ENCODE measurements at regions not wholly inside any gene's neighbourhood (a gene's known extent, or its start where the extent isn't known, plus 50 kb on each side); places are given as distances from the start of the nearest gene placed in this dataset.
"Not testable (repeated sequence)": the region's sequence is repeated elsewhere in the genome, so short reads cannot be mapped to it uniquely, and the experiment has no call there.

DNA sequence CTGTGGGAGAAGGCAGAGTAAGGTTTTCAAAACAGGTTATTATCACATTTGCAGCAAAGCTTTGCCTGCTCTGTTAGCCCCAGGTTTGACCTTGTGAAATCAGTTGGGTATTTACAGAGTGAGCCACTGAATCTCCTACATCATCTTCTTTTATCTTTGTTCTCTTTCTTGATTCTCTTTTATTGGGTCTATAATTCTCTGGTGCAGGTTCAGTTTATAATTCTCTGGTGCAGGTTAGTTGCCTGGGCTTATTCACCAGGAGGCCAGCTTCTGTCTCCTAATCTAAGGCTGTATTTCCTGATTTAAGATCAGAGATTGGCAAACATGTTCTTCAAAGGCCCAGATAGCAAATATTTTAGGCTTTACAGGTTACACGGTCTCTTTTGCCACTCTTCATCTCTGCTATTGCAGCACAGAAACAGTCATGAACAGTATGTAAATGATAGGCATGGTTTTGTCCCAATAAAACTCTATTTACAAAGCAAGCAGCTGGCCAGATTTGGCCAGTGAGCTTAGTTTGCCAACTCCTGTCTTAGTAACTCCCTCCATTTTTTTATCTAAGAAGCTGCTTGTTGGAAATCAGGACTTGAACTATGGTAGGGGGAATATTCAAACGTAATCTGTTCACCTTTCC, 205.0 kb upstream of the RIMS1 start:
- no peaks in the 10 kb centered on the region for H3K4me1 Mint-ChIP-seq (ENCODE audit: low read depth)
- no peak overlapping the region for H3K4me3 Mint-ChIP-seq
- no peak overlapping the region for H3K27ac Mint-ChIP-seq
- intact Hi-C loops (cut with micrococcal nuclease) = no loop called here
- H3K36me3 Mint-ChIP-seq (ENCODE audit: low read depth) = no peaks in the 10 kb centered on the region
- H3K27me3 Mint-ChIP-seq = no peaks in the 10 kb centered on the region
- no peaks in the 10 kb centered on the region for H3K9me3 Mint-ChIP-seq

DNA sequence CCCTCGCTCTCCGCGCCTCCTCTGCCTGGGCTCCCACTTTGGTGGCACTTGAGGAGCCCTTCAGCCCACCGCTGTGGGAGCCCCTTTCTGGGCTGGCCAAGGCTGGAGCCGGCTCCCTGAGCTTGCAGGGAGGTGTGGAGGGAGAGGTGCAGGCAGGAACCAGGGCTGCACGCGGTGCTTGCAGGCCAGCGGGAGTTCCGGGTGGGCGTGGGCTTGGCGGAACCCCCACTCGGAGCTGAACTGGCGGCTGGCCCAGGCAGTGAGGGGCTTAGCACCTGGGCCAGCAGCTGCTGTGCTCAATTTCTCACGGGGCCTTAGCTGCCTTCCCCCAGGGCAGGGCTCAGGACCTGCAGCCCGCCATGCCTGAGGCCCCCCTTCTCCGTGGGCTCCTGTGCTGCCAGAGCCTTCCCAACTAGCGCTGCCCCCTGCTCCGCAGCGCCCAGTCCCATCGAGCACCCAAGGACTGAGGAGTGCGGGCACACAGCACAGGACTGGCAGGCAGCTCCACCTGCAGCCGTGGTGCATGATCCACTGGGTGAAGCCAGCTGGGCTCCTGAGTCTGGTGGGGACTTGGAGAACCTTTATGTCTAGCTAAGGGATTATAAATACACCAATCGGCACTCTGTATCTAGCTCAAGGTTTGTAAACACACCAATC, 200.2 kb upstream of the RIMS1 start:
- H3K27me3 Mint-ChIP-seq; H3K9me3 Mint-ChIP-seq; H3K4me1 Mint-ChIP-seq (ENCODE audit: low read depth); H3K27ac Mint-ChIP-seq; H3K36me3 Mint-ChIP-seq (ENCODE audit: low read depth); H3K4me3 Mint-ChIP-seq; intact Hi-C loops (cut with micrococcal nuclease): not testable (repeated sequence)

DNA sequence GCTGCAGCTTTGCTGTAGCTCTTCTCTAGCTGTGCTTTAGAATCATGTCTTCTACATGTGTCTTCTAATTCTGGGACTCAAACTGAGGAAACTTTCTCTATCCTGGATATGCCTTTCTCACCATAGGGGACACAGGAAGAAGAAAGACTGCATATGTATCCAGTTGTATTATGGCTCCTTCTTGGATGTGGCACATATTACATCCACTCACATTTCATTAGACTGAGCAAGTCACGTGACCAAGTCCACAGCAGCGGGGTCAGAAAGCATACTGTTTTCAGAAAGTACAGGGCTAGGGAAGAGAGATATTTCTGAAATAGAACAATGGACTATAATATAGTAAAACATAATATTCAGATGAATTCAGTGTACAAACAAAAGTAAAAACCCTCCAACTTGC, 187.6 kb upstream of the RIMS1 start:
- H3K9me3 Mint-ChIP-seq = no peaks in the 10 kb centered on the region
- intact Hi-C loops (cut with micrococcal nuclease) = no loop called here
- H3K4me3 Mint-ChIP-seq = no peak overlapping the region
- H3K36me3 Mint-ChIP-seq (ENCODE audit: low read depth) = no peaks in the 10 kb centered on the region
- H3K27ac Mint-ChIP-seq = no peak overlapping the region
- H3K4me1 Mint-ChIP-seq (ENCODE audit: low read depth) = no peaks in the 10 kb centered on the region
- no peaks in the 10 kb centered on the region for H3K27me3 Mint-ChIP-seq

DNA sequence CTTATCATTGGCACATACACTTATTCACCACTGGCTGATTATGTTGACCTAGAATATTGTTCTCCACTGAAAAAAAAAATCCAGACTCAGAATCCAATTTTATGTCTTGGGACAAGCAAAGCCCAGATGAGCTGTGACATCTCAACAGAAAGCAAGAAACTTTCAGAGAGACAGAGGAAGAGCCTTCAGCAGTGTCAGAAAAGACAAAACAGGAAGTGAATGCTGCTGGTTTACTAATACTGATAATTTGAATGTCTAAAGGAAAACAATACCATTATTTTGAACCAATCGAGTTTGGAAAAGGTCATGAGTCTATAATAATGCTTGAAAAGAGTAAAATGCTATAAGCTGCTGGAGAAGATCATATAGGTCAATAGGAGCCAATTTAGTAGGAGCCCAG, 179.8 kb upstream of the RIMS1 start:
- Mint-ChIP-seq H3K27ac (no peak overlapping the region), H3K9me3 (no peaks in the 10 kb centered on the region), H3K36me3 (ENCODE audit: low read depth) (no peaks in the 10 kb centered on the region), H3K4me3 (no peak overlapping the region), H3K4me1 (ENCODE audit: low read depth) (no peaks in the 10 kb centered on the region), H3K27me3 (no peaks in the 10 kb centered on the region)
- intact Hi-C loops (cut with micrococcal nuclease) = no loop called here

DNA sequence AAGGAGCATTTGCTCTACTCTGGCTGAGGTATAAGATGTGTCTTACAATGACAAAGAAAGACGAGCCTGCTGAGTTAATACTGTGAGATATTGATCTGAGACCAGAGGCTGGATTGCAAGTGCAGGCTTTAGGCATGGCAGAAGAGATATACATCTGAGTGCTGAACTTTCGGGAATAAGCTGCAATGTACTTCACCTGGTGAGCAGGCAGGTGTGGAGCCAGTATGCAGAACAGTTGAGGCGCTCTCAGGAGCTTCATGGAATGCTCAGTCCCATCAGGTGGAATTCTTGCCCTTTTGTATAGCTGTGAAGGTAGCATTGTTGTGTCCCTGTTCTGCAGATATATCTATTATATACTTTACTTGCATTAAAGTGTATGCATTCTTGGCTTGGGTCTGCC, 179.3 kb upstream of the RIMS1 start:
- Mint-ChIP-seq H3K27ac (no peak overlapping the region), H3K9me3 (no peaks in the 10 kb centered on the region), H3K36me3 (ENCODE audit: low read depth) (no peaks in the 10 kb centered on the region), H3K4me1 (ENCODE audit: low read depth) (no peaks in the 10 kb centered on the region), H3K27me3 (no peaks in the 10 kb centered on the region), H3K4me3 (no peak overlapping the region)
- intact Hi-C loops (cut with micrococcal nuclease) = no loop called here

DNA sequence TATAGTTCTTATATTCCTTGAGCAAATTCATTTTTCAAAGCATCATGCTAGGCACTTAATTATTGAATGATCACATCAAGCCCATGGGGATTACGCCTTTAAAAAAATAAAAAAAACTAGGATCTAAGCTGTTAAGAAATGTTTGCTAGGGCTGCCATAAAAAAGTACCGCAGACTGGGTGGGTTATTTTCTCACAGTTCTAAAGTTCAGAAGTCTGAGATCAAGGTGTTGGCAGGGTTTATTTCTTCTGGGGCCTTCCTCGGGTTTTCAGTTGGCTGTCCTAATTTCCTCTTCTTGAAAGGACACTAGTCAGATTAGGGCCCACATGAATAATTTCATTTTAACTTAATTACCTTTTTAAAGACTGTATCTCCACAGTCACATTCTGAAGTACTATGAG, 165.6 kb upstream of the RIMS1 start:
- Mint-ChIP-seq H3K27ac (no peak overlapping the region), H3K4me3 (no peak overlapping the region), H3K9me3 (no peaks in the 10 kb centered on the region), H3K27me3 (no peaks in the 10 kb centered on the region), H3K4me1 (ENCODE audit: low read depth) (no peaks in the 10 kb centered on the region), H3K36me3 (ENCODE audit: low read depth) (no peaks in the 10 kb centered on the region)
- intact Hi-C loops (cut with micrococcal nuclease) = no loop called here

DNA sequence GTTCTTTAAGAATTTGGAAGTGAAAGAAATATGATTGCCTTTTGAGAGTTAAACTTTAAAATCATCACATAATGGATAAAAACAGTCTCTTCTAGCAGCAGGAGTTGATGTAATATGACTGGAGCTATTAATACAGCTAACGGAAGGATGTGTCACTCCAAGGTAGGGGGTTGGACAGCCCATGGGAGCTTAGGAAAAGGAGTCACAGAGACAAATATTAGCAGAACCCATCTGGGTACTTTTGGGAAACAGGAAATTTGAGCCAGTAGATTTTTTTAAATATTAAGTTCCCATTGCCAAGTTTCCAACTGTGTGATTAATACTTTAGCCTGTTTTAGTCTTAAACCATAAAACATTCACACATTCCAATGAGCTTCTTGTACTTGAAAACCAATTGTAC, 164.7 kb upstream of the RIMS1 start:
- H3K9me3 Mint-ChIP-seq = no peaks in the 10 kb centered on the region
- no peaks in the 10 kb centered on the region for H3K36me3 Mint-ChIP-seq (ENCODE audit: low read depth)
- no peak overlapping the region for H3K4me3 Mint-ChIP-seq

DNA sequence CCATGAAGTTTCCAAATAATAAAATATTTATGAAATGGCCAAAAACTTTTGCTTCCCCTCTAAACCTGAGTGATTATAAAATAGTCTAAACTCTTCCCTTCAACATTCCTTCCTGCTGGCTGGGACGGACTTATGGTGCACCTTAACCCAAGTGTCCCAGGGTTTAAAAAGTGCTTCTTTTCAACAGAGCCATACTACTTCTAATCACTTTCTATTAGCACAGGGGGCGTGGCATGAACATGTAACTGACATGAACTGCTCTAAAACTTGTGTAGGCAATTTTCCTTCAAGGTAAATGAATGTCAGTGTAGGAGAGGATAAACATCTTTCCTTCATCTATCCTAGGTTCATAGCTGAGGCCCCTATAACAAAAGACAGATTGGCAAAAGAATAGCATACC, 163.6 kb upstream of the RIMS1 start:
- Mint-ChIP-seq H3K36me3 (ENCODE audit: low read depth) (no peaks in the 10 kb centered on the region), H3K27ac (no peak overlapping the region), H3K27me3 (no peaks in the 10 kb centered on the region), H3K9me3 (no peaks in the 10 kb centered on the region), H3K4me3 (no peak overlapping the region), H3K4me1 (ENCODE audit: low read depth) (no peaks in the 10 kb centered on the region)
- intact Hi-C loops (cut with micrococcal nuclease) = no loop called here

More for the DNA sequence above, 164.7 kb upstream of the RIMS1 start:
- no peaks in the 10 kb centered on the region for H3K27me3 Mint-ChIP-seq
- H3K4me1 Mint-ChIP-seq (ENCODE audit: low read depth) = no peaks in the 10 kb centered on the region
- intact Hi-C loops (cut with micrococcal nuclease) = no loop called here
- H3K27ac Mint-ChIP-seq = no peak overlapping the region

DNA sequence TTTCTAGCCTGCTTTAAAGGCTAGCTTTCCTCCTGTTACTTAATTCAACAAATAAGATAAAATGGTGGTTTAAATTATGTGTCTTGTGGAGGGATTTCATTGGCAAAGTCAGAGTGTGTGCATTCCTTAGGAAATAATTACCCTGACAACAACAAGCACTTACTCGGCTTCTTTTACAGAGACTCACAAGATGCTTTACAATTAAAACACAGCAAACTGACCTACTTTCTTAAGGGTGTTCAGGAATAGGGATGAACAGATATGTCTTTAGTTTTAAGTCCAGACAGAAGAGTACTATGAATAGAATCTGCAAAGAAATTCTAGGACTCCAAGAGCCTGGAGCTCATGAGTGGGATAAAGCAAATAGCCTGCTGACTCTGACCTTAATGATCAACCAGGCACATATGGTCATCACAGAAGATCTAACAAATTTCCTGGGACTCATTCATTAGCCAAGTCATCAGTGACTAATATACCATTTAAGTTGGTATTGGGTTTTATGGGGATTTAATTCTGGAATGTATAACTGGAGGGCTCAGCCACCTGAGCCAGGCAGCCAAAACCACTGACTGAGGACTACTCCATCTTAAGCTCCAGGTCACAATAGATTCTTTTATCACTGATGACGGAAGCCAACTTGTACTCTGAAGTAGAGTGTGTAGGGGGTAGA, 161.8 kb upstream of the RIMS1 start:
- no peak overlapping the region for H3K4me3 Mint-ChIP-seq
- no peaks in the 10 kb centered on the region for H3K4me1 Mint-ChIP-seq (ENCODE audit: low read depth)
- H3K27me3 Mint-ChIP-seq = no peaks in the 10 kb centered on the region
- no peaks in the 10 kb centered on the region for H3K36me3 Mint-ChIP-seq (ENCODE audit: low read depth)
- intact Hi-C loops (cut with micrococcal nuclease) = no loop called here
- H3K27ac Mint-ChIP-seq = no peak overlapping the region
- no peaks in the 10 kb centered on the region for H3K9me3 Mint-ChIP-seq

DNA sequence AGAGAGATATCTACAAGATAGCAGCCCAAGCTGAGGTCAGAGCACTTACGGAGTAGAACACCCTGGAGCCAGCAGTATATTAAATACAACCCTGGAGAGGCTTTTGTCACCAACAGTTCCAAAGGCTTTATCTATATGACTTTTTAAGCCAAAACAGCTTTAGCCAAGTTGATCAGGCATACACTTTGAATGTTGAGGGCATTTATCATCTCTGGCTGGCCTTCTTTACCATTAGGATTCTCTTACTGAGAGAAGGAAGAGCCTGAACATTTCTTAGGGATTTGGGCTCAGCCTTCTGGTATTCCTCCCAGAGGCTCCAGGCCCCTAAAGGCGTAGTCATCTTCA, 161.3 kb upstream of the RIMS1 start:
- Mint-ChIP-seq H3K4me1 (ENCODE audit: low read depth) (no peaks in the 10 kb centered on the region), H3K9me3 (no peaks in the 10 kb centered on the region), H3K27ac (no peak overlapping the region), H3K36me3 (ENCODE audit: low read depth) (no peaks in the 10 kb centered on the region), H3K27me3 (no peaks in the 10 kb centered on the region), H3K4me3 (no peak overlapping the region)
- intact Hi-C loops (cut with micrococcal nuclease) = no loop called here

DNA sequence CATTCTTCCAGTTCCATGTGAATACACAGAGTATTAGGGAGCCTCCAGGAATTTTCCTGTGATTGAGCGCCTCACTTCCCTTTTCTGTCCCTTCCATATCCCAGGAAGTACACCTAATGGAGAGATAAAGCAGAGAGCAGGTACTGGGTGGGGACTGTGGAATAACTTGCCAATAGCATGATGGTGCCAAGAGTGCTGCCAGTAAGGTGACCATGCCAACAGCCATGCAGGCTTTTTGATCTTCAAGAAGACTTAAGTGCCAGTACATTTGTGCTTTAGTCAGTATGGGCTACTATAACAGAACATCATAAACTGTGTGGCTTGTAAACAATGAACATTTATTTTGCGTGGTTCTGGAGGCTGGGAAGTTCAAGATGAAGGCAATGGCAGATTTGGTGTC, 160.2 kb upstream of the RIMS1 start:
- Mint-ChIP-seq H3K4me1 (ENCODE audit: low read depth) (no peaks in the 10 kb centered on the region), H3K27me3 (no peaks in the 10 kb centered on the region), H3K4me3 (no peak overlapping the region), H3K9me3 (no peaks in the 10 kb centered on the region), H3K36me3 (ENCODE audit: low read depth) (no peaks in the 10 kb centered on the region), H3K27ac (no peak overlapping the region)
- intact Hi-C loops (cut with micrococcal nuclease) = no loop called here

DNA sequence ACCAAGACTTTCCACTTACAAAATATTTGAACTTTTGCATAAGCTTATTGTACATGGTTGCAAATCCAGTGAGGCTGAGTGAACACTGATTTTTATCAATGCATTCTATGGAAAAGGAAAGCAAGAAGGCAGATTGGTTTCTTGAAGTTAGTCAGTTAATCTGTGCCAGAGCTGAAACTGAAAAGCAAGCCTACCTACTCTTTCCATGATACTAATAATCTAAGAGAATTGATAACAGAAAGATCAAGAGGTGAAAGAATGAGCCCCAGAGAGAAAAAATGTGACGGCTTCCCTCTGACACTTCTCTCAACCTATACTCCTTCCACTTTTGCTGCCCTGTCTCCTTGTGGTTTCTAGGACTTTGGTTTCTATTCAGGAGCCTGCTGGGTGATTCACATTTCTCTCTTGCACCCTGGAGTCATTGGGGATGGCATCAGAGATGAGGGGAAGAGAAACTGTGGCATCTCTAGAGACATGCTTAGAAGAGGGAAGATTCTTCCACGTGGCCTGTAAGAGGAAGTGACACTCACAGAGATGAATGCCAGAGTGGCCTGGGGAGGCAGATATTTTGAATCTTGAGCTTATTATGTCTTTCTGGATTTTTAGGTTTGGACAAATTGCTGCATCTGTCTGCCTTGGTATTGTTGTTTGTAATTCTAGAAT, 158.6 kb upstream of the RIMS1 start:
- Mint-ChIP-seq H3K36me3 (ENCODE audit: low read depth) (no peaks in the 10 kb centered on the region), H3K9me3 (no peaks in the 10 kb centered on the region), H3K27me3 (no peaks in the 10 kb centered on the region), H3K4me1 (ENCODE audit: low read depth) (no peaks in the 10 kb centered on the region), H3K27ac (no peak overlapping the region), H3K4me3 (no peak overlapping the region)
- intact Hi-C loops (cut with micrococcal nuclease) = no loop called here

DNA sequence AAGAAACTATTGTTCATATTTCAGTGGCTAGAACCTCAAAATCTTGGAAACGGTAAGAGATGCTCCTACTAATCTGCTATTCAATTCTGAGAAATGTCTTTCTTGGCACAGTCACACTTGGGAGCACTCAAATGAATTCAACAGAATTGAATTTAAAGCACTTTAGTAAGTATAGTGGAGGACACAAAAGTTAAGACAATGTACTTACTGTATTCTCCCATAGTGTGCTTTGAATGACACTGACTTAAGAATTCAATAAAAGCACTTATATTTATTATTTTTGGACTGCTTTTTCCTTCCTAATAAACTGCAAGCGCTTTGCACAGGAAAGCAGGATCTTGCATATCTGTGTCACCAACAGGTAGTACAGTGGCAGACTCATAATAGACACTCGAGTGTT, 156.1 kb upstream of the RIMS1 start:
- H3K27me3 Mint-ChIP-seq = no peaks in the 10 kb centered on the region
- no peaks in the 10 kb centered on the region for H3K36me3 Mint-ChIP-seq (ENCODE audit: low read depth)
- no peak overlapping the region for H3K4me3 Mint-ChIP-seq
- H3K27ac Mint-ChIP-seq = no peak overlapping the region
- intact Hi-C loops (cut with micrococcal nuclease) = no loop called here
- H3K9me3 Mint-ChIP-seq = no peaks in the 10 kb centered on the region
- no peaks in the 10 kb centered on the region for H3K4me1 Mint-ChIP-seq (ENCODE audit: low read depth)

DNA sequence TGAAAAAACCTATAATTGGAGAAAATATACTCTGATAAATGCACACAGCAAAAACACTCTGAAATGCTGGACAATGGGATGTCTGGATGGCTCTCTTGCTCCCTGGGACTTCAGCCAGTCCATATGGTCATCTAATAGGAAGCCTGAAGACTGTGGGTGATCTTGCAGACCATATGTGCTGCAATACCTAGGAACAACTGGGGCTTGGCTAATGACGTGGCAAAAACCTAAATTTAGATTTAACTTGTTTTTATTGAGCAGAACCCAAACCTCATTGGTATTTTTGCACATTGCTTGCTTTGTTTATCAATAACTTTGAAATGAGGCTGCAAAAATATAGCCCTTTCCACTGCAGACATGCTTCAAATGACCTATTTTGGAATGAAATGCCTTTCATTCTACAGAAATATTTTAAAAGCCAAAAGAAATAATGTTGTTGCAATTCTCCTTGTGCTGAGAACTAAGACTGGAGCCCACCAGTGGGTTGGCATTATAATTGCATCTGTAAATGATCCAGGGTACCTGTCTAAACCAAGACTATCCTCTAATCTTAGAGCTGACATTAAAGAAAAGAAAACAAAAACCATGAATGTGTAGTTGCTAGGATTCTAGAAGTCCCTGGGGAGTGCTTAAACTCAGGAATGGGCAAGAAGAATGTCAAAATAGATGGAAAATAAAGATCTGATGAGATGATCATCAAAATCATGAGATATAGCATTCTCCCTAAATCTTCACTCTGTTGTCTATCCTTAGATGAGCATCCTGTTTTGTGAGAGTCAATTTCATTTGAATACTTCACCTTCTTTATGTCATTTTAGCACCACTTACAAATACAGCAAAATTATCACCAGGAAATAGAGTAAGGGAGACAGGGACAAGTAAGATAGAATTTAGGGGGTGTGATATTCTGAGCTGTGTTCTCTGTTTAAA, 152.1 kb upstream of the RIMS1 start:
- Mint-ChIP-seq H3K9me3 (no peaks in the 10 kb centered on the region), H3K4me1 (ENCODE audit: low read depth) (no peaks in the 10 kb centered on the region), H3K27ac (no peak overlapping the region), H3K27me3 (no peaks in the 10 kb centered on the region), H3K36me3 (ENCODE audit: low read depth) (no peaks in the 10 kb centered on the region), H3K4me3 (no peak overlapping the region)
- intact Hi-C loops (cut with micrococcal nuclease) = no loop called here
